Osteocyte (in vitro differentiated cells): ENCODE measurements at regions not wholly inside any gene's neighbourhood (a gene's known extent, or its start where the extent isn't known, plus 50 kb on each side); places are given as distances from the start of the nearest gene placed in this dataset.

Source experiments
- DNase-seq: peaks from one replicate; pipeline ENCODE4 v3.0.0; 2021; ENCODE audit warnings: mixed read lengths; ENCODE audit not compliant: unreplicated experiment; ENCODE audit errors: extremely low spot score
- H3K27ac Mint-ChIP-seq: one replicate; pipeline ENCODE4 v1.8.0; 2021; ENCODE audit warnings: mild to moderate bottlenecking, mixed read lengths; ENCODE audit not compliant: unreplicated experiment
- H3K27me3 Mint-ChIP-seq: one replicate; pipeline ENCODE4 v1.8.0; 2021; ENCODE audit warnings: mixed read lengths; ENCODE audit not compliant: unreplicated experiment
- H3K36me3 Mint-ChIP-seq: one replicate; pipeline ENCODE4 v1.8.0; 2021; ENCODE audit warnings: mixed read lengths; ENCODE audit not compliant: unreplicated experiment
- H3K4me1 Mint-ChIP-seq: one replicate; pipeline ENCODE4 v1.8.0; 2021; ENCODE audit warnings: mixed read lengths; ENCODE audit not compliant: unreplicated experiment
- H3K4me3 Mint-ChIP-seq: one replicate; pipeline ENCODE4 v1.8.0; 2021; ENCODE audit warnings: mild to moderate bottlenecking, moderate library complexity, mixed read lengths; ENCODE audit not compliant: unreplicated experiment
- H3K9me3 Mint-ChIP-seq: one replicate; pipeline ENCODE4 v1.8.0; 2021; ENCODE audit warnings: mixed read lengths; ENCODE audit not compliant: unreplicated experiment
- CTCF ChIP-seq: fragments of 200-600 bp; sonication (generic); IDR thresholded peaks from 2 replicates; pipeline ENCODE4 v1.5.0; 2021; ENCODE audit warnings: antibody characterized with exemption, mild to moderate bottlenecking, moderate library complexity

- peaks cover 8% of the 10 kb centered on the region for H3K36me3 Mint-ChIP-seq
- peak overlapping the region; percentile 45 for H3K27ac Mint-ChIP-seq
- no peaks in the 10 kb centered on the region for H3K27me3 Mint-ChIP-seq
- no peak for TF ChIP-seq CTCF
- H3K4me1 Mint-ChIP-seq, result peaks cover 33% of the 10 kb centered on the region
- H3K9me3 Mint-ChIP-seq, result peaks cover 18% of the 10 kb centered on the region
- no peak overlapping the region for H3K4me3 Mint-ChIP-seq
- DNase-seq, result no peak
These were observed 60.7 kb upstream of the BDKRB2 start for GRCh38 chr14:96143906-96144305.

- DNase-seq, result no peak
- Mint-ChIP-seq H3K4me3 (peak overlapping the region; percentile 26), H3K36me3 (peaks cover 8% of the 10 kb centered on the region), H3K27ac (peak overlapping the region; percentile 95), H3K27me3 (no peaks in the 10 kb centered on the region), H3K4me1 (peaks cover 42% of the 10 kb centered on the region), H3K9me3 (peaks cover 18% of the 10 kb centered on the region)
- TF ChIP-seq CTCF, result no peak
These were observed 59.3 kb upstream of the BDKRB2 start for GRCh38 chr14:96145116-96145864.

DNA sequence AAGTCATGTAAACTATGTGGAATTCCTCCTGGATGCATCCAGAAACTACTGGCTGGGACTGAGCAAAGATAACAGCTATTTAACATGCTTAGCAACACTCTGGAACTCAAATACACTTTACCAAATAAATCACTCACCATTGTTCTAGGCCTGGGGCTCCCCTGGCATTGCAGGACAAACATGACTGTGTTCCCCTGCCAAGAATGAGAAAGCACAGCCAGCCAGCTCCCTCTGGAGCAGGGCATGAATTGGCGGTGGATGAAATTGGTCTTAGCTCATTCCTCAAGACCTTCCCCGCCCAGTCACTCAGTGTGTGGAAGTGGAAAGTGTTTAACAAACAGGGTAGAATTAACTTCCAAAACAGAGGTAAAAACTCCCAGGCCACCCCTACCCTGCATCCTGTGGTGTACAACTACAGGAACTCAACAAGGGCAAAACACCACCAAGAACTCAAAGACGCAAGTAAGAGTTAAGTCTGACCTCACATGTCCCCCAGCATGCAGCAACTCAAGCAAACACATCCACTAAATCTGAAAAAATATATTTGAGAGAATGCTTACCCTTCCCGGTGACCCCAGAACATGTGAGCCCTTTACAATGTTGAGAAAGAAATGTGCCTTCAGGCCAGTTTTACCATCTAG, 58.4 kb upstream of the BDKRB2 start:
- H3K9me3 Mint-ChIP-seq, result peaks cover 18% of the 10 kb centered on the region
- H3K27me3 Mint-ChIP-seq, result no peaks in the 10 kb centered on the region
- peak; percentile 86 for DNase-seq
- H3K4me1 Mint-ChIP-seq, result peaks cover 42% of the 10 kb centered on the region
- H3K27ac Mint-ChIP-seq, result peak overlapping the region; percentile 95
- H3K4me3 Mint-ChIP-seq, result peak overlapping the region; percentile 26
- TF ChIP-seq CTCF, result no peak
- peaks cover 8% of the 10 kb centered on the region for H3K36me3 Mint-ChIP-seq

- peaks cover 15% of the 10 kb centered on the region for H3K9me3 Mint-ChIP-seq
- peaks cover 39% of the 10 kb centered on the region for H3K4me1 Mint-ChIP-seq
- H3K4me3 Mint-ChIP-seq, result no peak overlapping the region
- peaks cover 6% of the 10 kb centered on the region for H3K36me3 Mint-ChIP-seq
- H3K27me3 Mint-ChIP-seq, result no peaks in the 10 kb centered on the region
- no peak for TF ChIP-seq CTCF
- DNase-seq, result no peak
- peak overlapping the region; percentile 18 for H3K27ac Mint-ChIP-seq
These were observed 56.0 kb upstream of the BDKRB2 start for GRCh38 chr14:96148631-96149030.

DNA sequence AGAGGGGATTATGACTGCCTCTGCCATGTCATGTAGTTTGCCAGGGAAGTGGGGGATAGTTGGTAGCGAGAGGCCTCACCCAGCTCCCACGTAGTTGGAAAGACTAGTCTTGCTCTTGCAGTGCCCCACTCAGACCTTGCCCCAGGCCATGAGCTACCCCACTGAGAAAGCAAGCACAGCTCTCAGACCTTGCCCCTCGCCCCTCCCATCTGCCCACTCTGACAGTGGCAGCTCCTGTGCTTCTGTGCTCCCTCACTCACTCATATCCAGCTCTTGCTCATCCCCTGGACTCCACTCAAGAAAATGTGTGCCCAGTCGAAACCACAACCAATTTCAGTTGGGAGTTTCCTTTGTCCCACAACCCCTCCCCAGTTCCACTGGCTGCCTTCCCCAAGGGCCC, 55.5 kb upstream of the BDKRB2 start:
- Mint-ChIP-seq H3K36me3 (peaks cover 6% of the 10 kb centered on the region), H3K4me3 (no peak overlapping the region), H3K27ac (peak overlapping the region; percentile 69), H3K9me3 (peaks cover 17% of the 10 kb centered on the region), H3K4me1 (peaks cover 35% of the 10 kb centered on the region), H3K27me3 (peaks cover 5% of the 10 kb centered on the region)
- DNase-seq, result peak; percentile 78
- no peak for TF ChIP-seq CTCF
